HG02943 (cell line): ENCODE measurements at regions not wholly inside any gene's neighbourhood (a gene's known extent, or its start where the extent isn't known, plus 50 kb on each side); places are given as distances from the start of the nearest gene placed in this dataset.

Source experiments
- ATAC-seq: cut with Tn5 transposase; IDR thresholded peaks from one replicate; pipeline ENCODE4 v1.9.1; 2021; ENCODE audit warnings: mild to moderate bottlenecking, low read depth, moderate library complexity; ENCODE audit not compliant: unreplicated experiment

DNA sequence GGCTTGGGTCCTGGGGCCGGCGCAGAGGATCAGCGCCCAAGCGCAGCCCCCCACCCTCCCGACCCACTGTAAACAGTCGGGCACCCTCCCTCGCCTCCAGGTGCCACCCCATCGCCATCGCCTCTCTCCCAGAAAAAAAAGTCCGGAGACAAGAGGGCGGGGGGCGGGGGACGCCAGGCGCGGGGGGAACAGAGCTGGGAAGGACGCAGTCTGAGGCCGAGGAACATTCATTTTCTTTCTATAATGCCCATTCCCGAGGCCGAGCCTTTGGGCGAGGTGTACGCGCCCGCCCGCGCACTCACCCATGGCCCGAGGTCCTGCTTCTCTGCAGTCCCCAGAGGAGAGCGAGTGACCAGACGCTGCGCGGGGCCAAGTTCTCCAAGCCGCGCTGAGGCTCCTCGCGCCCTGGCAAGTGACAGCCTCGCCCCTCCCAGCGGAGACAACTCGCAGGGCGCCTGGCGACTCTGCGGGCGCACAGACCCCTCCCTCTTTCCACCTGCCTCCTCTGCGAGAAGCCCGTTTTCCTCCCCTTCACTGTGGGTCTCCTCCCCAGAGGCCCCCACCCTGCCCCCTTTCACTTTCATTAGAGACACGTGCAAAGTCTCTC is 63.5 kb upstream of the WDR17 start:
- ATAC-seq: peak; percentile 75

DNA sequence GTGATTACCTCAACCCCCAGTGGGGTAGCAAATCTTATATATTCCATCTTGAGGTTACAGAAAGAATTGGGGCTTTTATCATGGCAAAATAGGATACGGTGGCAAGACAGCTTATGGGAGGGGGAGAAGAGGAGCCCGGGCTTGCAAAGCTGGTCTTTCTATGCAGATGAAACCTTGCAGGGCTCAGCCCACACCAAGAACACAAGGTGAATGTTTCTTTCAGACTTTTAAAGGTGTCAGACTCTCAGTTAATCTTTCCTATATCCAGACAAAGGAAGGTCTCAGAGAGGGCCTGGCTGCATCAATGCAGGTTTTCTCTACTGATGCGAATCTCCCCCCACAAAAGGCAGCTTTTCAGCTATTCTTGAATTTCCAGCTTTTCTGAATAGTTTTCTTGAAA is 59.9 kb upstream of the WDR17 start:
- no peak for ATAC-seq

DNA sequence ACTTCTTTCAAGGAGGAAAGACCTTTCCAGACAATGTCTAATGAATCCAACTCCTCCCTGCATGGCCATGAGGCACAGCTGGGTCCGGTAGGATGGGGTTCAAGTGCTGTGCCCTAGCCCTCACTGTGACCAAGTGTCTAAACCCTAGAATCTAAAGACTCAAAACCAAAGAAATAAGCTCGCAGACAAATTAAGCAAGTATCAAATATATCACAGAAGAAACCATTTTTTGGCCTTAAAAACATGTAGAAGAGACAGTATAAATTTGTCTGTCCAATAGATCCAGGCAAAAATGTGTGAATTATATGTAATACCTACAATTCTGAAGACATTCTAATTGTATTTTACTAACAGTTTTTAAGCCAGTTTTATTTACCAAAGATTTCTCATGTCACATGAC is 56.4 kb upstream of the WDR17 start:
- ATAC-seq: no peak

DNA sequence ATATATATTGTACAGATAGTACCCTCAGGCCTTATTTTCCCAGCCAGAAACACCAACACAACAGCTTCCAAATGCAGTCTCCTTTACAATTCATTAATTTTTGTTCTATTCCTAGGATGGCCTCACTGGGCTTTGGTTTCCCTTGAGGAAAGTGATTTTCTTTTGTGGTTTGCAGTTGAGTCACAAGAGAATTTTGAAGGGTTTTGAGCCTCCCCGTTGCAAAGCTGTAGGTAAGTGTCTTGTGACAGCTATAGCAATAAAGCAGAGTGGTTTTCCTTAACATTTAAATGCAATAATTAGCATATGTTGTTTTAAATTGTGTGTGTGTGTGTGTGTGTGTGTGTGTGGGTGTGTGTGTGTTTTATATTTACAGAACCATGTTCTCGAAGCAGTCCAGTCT is 54.1 kb upstream of the WDR17 start:
- ATAC-seq: no peak

DNA sequence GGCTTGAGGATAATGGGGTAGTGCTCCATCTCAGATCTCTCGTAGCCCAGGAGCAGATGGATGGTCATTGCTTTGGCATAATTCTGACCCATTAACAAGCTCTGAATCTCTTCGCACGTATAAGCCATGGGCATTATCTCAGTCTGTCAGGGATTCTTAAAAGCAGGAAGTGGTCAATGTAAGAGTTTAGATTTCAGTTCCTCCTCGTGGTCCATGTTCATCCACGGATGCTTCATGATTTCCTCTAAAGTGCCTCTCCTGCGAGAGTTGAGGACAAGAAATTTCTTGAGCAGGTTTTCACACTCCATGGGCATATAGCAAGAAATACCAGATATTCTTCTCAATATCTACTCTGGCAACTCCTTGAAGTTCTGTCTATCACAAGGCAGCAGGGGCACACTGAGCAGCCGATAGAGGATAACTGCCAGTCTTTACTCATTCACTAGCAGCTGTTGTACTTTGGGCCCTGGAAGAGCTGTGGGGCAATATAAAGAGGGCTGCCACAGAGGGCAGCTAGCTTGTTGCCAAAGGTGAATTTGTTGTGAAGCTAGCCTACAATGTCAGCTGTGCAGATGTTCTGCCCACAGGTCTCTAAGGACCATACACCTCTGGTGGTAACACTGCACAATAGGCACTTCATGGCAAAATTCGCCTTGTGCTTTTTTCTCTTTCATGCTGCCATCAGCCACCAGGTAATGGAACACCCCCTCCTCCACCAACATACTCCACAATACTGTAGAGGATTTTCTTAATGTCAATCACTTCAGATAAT is 52.0 kb upstream of the WDR17 start:
- peak; percentile 90 for ATAC-seq

DNA sequence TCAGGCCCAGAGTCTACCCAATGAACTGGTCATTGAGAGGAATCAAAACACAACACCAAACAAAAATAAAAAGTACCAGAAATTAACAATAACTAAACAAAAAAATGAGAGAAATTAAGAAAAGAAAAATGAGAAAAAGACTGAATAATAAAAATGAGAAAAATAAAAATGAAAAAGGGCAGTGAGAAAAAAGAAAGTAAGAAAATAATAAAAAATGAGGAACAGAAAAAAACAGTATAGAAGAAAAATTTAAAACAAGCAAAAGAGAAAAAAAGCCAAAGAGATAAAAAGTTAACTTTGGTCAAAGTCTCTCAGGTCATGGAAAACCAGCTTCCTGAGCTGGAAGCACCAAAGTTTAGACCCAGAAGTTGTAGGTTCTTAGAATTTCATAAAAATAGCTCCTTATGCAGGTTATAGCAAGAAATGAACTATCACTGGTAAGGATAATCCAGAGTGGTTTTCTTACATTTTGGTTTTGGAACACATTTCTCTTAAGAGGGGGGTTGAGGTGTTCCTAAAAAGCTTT is 51.0 kb upstream of the WDR17 start:
- ATAC-seq: no peak
